RWPE1 (cell line): ENCODE measurements at regions not wholly inside any gene's neighbourhood (a gene's known extent, or its start where the extent isn't known, plus 50 kb on each side); places are given as distances from the start of the nearest gene placed in this dataset.

Experiments
- CTCF ChIA-PET: fragments of 350-600 bp; sonication (Branson Sonifier 250); formaldehyde crosslinking; extraction: SDS; loops from one replicate; lab custom pipeline; 2021; lab: Yijun Ruan, JAX
- POLR2A ChIA-PET: fragments of 400-600 bp; formaldehyde crosslinking; extraction: SDS; loops from one replicate; lab custom pipeline; 2020; ENCODE audit warnings: antibody characterized with exemption; ENCODE audit not compliant: low non-redundant PET; lab: Yijun Ruan, JAX
- DNase-seq: peaks from one replicate; pipeline ENCODE4 v3.0.0; 2012; ENCODE audit warnings: low spot score
- H3K27ac ChIP-seq: fragments of 450-650 bp; 2 replicates; pipeline ENCODE4 v1.5.1; 2017
- TF ChIP-seq, protein P1 (sequence below): fragments of 450-650 bp; conservative IDR thresholded peaks from 2 replicates; pipeline ENCODE4 v1.5.1; 2017; ENCODE audit warnings: low read depth, mild to moderate bottlenecking

DNA sequence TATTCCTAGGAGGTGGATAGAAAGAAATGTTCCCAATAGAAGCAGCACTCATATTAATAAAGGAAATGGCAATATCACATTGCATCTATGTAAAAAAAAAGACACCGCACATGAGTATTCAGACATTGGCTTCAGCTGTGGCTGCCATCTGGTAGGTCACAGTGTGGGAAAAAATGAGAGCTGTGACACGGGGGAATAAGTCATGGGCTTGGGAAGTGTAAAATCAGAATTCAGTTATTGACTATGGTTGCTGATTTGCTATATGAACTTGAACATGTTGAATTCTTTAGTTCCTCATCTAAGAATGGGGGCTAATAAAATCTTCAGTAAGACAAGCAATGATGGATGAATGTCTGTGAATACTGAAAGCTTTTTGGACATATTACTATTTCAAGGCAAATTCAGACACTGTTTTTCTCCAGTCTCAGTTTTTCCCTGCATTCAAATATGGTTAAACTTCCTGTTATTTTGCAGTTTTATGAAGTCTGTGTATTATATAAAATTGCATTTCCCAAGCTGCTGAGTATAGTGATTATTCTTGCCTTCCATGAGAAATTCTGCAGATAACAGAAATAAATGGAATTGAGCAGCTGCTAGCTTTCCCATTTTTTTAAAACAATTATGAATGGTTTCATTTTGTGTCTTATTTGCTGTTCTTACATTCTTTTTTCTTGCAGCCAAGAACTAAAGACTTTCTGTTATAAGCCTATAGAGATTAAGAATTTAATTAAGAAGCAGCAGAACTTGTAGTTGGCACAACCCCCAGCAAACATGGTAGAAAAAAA is 221.0 kb downstream of the ANKRD50 start:
- TF ChIP-seq, protein P1, sequence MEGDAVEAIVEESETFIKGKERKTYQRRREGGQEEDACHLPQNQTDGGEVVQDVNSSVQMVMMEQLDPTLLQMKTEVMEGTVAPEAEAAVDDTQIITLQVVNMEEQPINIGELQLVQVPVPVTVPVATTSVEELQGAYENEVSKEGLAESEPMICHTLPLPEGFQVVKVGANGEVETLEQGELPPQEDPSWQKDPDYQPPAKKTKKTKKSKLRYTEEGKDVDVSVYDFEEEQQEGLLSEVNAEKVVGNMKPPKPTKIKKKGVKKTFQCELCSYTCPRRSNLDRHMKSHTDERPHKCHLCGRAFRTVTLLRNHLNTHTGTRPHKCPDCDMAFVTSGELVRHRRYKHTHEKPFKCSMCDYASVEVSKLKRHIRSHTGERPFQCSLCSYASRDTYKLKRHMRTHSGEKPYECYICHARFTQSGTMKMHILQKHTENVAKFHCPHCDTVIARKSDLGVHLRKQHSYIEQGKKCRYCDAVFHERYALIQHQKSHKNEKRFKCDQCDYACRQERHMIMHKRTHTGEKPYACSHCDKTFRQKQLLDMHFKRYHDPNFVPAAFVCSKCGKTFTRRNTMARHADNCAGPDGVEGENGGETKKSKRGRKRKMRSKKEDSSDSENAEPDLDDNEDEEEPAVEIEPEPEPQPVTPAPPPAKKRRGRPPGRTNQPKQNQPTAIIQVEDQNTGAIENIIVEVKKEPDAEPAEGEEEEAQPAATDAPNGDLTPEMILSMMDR, result no peak
- ChIA-PET CTCF (no interaction called here), POLR2A (no interaction called here)

DNA sequence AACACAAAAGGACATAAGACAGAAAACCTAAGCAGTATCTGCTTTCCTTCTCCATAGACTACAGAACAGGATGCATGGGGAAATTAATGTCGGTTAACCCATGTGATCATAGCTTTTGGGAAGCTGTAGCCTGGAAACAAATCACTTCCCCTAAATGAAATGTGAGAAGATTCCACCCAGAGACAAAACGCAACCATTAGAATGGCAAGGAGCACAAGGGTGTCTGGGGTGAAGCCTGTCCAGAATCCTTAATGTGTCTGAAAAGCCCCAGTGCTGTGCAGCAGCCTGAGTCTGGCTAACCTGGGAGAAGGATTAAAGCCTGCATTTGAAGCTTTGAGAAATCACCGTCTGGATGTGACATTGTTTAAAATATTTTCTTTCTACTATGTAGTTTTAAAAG is 213.3 kb downstream of the ANKRD50 start:
- ChIA-PET POLR2A (no interaction called here), CTCF (no interaction called here)
- DNase-seq, result no peak
- no peak overlapping the region for H3K27ac ChIP-seq
- TF ChIP-seq, protein P1, result no peak

More for the DNA sequence above, 221.0 kb downstream of the ANKRD50 start:
- no peak for DNase-seq
- H3K27ac ChIP-seq, result no peak overlapping the region

DNA sequence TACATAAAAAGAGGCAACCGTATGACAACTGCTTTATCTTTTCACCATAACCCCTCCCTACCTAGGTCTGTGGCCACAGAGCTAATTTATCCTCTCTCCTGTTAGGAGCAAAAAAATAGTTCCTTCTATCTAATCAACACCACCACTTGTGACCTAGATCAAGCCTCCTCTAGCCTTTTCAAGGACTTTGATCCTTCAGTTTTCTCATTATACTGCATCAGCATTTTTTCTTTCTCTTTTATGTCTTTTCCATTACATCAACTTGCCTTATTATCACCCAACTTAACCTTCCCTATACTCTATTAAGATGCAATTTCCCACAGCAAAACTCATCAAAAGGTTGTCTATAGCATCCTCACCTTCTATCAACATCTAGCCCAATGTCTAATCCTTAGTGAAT is 211.0 kb downstream of the ANKRD50 start:
- ChIA-PET POLR2A (no interaction called here), CTCF (no interaction called here)
- TF ChIP-seq, protein P1, result no peak
- no peak overlapping the region for H3K27ac ChIP-seq
- no peak for DNase-seq

DNA sequence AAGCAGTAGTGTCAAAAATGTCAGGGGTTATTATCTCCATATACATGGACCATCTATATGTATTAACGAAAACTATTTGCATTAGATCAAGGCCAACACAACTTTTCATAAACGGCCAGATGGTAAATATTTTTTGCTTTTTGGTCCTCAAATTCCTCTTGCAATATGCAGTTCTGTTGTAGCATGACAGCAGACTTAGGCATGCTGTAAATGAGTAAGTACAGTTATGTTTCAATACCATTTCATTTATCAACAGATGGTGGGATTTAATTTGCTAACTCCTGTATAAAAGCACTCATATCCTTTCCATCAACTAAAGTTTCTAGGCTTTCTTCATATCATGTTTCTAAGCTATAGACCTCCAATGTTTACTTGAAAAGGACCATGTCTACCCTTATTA is 208.1 kb downstream of the ANKRD50 start:
- no peak overlapping the region for H3K27ac ChIP-seq
- POLR2A ChIA-PET, result no interaction called here
- TF ChIP-seq, protein P1, result no peak
- DNase-seq, result no peak
- CTCF ChIA-PET, result interaction anchor here (0.7 kb wide), 2 partner anchors 890 to 921 kb away, joined by 3 to 5 read pairs; no protein-coding TSS in a partner anchor

DNA sequence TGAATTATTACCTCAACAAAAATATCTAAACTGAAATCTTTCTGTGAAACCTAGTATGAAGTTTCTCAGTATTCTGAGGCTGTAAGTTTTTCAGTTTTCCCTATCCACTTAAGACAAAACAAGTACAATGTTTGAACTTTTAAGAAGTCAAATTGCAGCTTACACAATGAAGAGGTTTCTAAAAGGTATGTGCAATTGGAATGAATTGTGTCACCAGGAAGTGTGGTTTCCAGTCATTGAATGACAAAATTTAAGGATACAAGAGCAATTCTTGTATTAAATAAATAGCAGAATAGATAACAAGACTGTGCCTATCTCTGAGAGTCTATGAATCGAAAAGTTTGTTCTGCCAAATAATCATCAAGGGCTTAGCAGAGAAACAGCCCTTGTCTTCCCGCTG is 207.3 kb downstream of the ANKRD50 start:
- no peak overlapping the region for H3K27ac ChIP-seq
- CTCF ChIA-PET, result interaction anchor here (0.7 kb wide), 2 partner anchors 183 to 920 kb away, joined by 4 to 5 read pairs; no protein-coding TSS in a partner anchor
- TF ChIP-seq, protein P1, result no peak
- no peak for DNase-seq
- POLR2A ChIA-PET, result no interaction called here

DNA sequence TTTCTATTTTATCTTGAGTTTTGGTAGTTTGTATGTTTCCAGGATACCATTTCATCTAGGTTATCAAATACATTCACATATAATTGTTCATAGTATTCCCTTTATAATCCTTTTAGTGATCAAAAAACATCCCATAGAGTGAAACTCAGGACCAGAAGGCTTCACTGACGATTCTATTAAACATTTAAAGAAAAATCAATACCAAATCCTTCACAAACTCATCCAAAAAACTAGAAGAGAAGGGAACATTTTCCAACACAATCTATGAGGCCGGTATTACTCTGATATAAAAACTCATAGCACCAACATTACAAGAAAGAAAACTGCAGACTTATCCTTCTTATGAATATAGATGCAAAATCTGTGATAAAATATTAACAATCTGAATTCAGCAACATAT is 203.4 kb downstream of the ANKRD50 start:
- H3K27ac ChIP-seq, result no peak overlapping the region
- ChIA-PET POLR2A (no interaction called here), CTCF (no interaction called here)
- DNase-seq, result no peak
- TF ChIP-seq, protein P1, result no peak
